Stomach (tissue), 8 donors: ENCODE measurements at regions not wholly inside any gene's neighbourhood (a gene's known extent, or its start where the extent isn't known, plus 50 kb on each side); places are given as distances from the start of the nearest gene placed in this dataset.

Experiments used
- DNase-seq, 2 donors: peaks; one replicate each; pipeline versions ENCODE4 v3.0.0 to v3.0.0-alpha.2; 2013 to 2019
- H3K27ac ChIP-seq, 5 donors: fragments of 200-600 bp in 4 of 5; sonication (generic) in 4 of 5; one replicate each; pipeline ENCODE4 v1.5.1; 2013 to 2019; ENCODE audit warnings: mild to moderate bottlenecking in 1 of 5, moderate library complexity in 1 of 5
- H3K27me3 ChIP-seq, 3 donors: fragments of 200-600 bp; sonication (generic); one replicate each; pipeline ENCODE4 v1.5.1; 2017 to 2019; ENCODE audit warnings: mixed run types in 1 of 3
- H3K36me3 ChIP-seq, 4 donors: fragments of 200-600 bp; sonication (generic); 1 replicate in 3 of 4; 2 replicates in 1 of 4; pipeline ENCODE4 v1.5.1; 2016 to 2019
- H3K4me1 ChIP-seq, 4 donors: fragments of 200-600 bp; sonication (generic); one replicate each; pipeline ENCODE4 v1.5.1; 2016 to 2019
- H3K4me3 ChIP-seq, 4 donors: fragments of 200-600 bp; sonication (generic) in 3 of 4; one replicate each; pipeline ENCODE4 v1.5.1; 2016 to 2019; ENCODE audit warnings: mild to moderate bottlenecking in 1 of 4
- H3K9me3 ChIP-seq, 4 donors: fragments of 200-600 bp; sonication (generic); one replicate each; pipeline ENCODE4 v1.5.1; 2016 to 2019
- EP300 ChIP-seq: sonication (generic); formaldehyde crosslinking; IDR thresholded peaks from one replicate; pipeline ENCODE4 v1.6.1; 2017; ENCODE audit warnings: antibody characterized with exemption
- POLR2A ChIP-seq, 4 donors: fragments of 450-650 bp; IDR thresholded peaks; one replicate each; pipeline ENCODE4 v1.6.1; 2016; ENCODE audit warnings: antibody characterized with exemption in 4 of 4, control low read depth in 2 of 4, mild to moderate bottlenecking in 1 of 4, moderate library complexity in 1 of 4
- POLR2AphosphoS5 ChIP-seq, 3 donors: sonication (generic); formaldehyde crosslinking; IDR thresholded peaks; one replicate each; pipeline ENCODE4 v1.6.1; 2016; ENCODE audit warnings: antibody characterized with exemption in 3 of 3
- WGBS, 5 donors: extraction: QIAGEN DNeasy Blood & Tissue Kit in 3 of 5; methylation state at CpG; one replicate each; pipeline versions ENCODE4 v1.1.5 to v1.1.7; 2013 to 2018; 5-methylcytosine and 5-hydroxymethylcytosine counted together
- intact Hi-C: fragments of 100-400 bp; cut with DNase I; formaldehyde crosslinking; loops from one replicate; pipeline ENCODE4 v1.15.1; 2023; ENCODE audit warnings: low total_unique reads
- TF ChIP-seq, protein P1 (sequence below), 7 experiments: fragments of 450-650 bp in 4 of 7; fragments of 200-600 bp in 3 of 7; sonication (generic) in 3 of 7; IDR thresholded peaks; one replicate each; pipeline ENCODE4 v1.5.1; 2016 to 2019; ENCODE audit warnings: antibody characterized with exemption in 7 of 7, control low read depth in 2 of 7, mild to moderate bottlenecking in 1 of 7
- donor health status: healthy with polysubstance abuse.
- donor health status: Bipolar disorder and iron deficiency.
- donor health status: healthy.

DNA sequence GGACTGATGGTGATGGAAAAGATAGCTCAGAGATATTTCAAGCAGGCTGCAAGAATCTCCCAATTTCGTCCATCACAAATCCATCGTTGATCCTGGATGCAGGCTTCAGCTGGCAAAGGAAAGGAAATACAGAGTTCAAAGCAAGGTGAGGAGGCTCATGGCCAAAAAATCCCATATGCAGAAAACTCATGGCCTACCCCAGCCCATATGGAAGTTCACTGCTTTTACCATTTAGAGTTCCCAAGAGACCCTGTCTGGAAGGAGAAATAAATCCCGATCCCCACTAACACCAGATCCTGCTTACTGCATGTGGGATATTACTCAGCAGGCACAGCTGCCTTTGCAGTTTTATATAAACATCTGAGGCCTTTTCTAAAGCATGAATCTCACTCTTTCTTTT, 412.9 kb upstream of the SPRY2 start:
- TF ChIP-seq EP300 (no peak), POLR2AphosphoS5 (IDR thresholded peaks at IDR 0.05) (no peak), POLR2A (IDR thresholded peaks at IDR 0.05) (no peak)
- TF ChIP-seq, protein P1, sequence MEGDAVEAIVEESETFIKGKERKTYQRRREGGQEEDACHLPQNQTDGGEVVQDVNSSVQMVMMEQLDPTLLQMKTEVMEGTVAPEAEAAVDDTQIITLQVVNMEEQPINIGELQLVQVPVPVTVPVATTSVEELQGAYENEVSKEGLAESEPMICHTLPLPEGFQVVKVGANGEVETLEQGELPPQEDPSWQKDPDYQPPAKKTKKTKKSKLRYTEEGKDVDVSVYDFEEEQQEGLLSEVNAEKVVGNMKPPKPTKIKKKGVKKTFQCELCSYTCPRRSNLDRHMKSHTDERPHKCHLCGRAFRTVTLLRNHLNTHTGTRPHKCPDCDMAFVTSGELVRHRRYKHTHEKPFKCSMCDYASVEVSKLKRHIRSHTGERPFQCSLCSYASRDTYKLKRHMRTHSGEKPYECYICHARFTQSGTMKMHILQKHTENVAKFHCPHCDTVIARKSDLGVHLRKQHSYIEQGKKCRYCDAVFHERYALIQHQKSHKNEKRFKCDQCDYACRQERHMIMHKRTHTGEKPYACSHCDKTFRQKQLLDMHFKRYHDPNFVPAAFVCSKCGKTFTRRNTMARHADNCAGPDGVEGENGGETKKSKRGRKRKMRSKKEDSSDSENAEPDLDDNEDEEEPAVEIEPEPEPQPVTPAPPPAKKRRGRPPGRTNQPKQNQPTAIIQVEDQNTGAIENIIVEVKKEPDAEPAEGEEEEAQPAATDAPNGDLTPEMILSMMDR (IDR thresholded peaks at IDR 0.05): no peak
- Histone ChIP-seq H3K4me1 (no peaks in the 10 kb centered on the region), H3K4me3 (no peak overlapping the region), H3K27ac (no peak overlapping the region), H3K9me3 (no peaks in the 10 kb centered on the region), H3K36me3 (no peaks in the 10 kb centered on the region), H3K27me3 (no peaks in the 10 kb centered on the region)
- 55 to 74% (median 66%) methylated on average over 3 of the region's 3 CpGs for WGBS, 5 donors
- intact Hi-C loops: no loop called here
- peak in 1 of 2 donors; percentile 24 for DNase-seq

GRCh38 chr13:80751854-80752253, 410.9 kb upstream of the SPRY2 start:
- no peaks in the 10 kb centered on the region for H3K4me1 ChIP-seq
- no peak for DNase-seq
- H3K4me3 ChIP-seq: no peak overlapping the region
- no peaks in the 10 kb centered on the region for H3K9me3 ChIP-seq
- no peaks in the 10 kb centered on the region for H3K36me3 ChIP-seq
- no peak overlapping the region for H3K27ac ChIP-seq
- intact Hi-C loops: no loop called here
- TF ChIP-seq EP300: no peak
- no peak for TF ChIP-seq POLR2A (IDR thresholded peaks at IDR 0.05)
- TF ChIP-seq, protein P1 (IDR thresholded peaks at IDR 0.05): no peak
- no peak for TF ChIP-seq POLR2AphosphoS5 (IDR thresholded peaks at IDR 0.05)
- H3K27me3 ChIP-seq: no peaks in the 10 kb centered on the region
- WGBS, 5 donors: 79 to 96% (median 92%) methylated on average over 1 of the region's 1 CpG

- no peak for DNase-seq
- no peaks in the 10 kb centered on the region for H3K36me3 ChIP-seq
- H3K27me3 ChIP-seq: no peaks in the 10 kb centered on the region
- TF ChIP-seq, protein P1 (IDR thresholded peaks at IDR 0.05): no peak
- TF ChIP-seq POLR2AphosphoS5 (IDR thresholded peaks at IDR 0.05) (no peak), EP300 (no peak)
- intact Hi-C loops: no loop called here
- no peak overlapping the region for H3K27ac ChIP-seq
- WGBS, 5 donors: 60 to 85% (median 76%) methylated on average over 2 of the region's 2 CpGs
- H3K9me3 ChIP-seq: no peaks in the 10 kb centered on the region
- H3K4me3 ChIP-seq: no peak overlapping the region
- no peaks in the 10 kb centered on the region for H3K4me1 ChIP-seq
These were observed 403.4 kb upstream of the SPRY2 start for GRCh38 chr13:80744147-80744914.

DNA sequence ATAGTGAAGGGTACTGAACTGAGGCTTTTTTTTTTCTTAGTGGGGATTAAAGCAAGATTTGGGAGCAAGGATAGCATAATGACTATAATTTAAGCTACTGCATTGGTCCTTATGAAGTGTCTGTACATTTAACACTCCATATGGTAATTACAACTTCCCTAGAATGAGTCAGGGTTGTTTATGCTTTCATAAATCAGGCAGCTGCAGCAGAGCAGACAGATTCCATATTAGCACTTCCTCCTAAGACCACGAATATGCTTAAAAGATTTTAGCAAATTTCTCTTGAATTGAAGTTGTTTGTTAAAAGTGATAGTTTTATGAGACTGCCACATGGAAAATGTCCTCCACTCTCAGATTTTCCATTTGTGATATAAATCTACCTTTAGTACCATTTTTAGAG, 401.1 kb upstream of the SPRY2 start:
- Histone ChIP-seq H3K9me3 (peaks cover 0 to 11% (median 0%) of the 10 kb centered on the region in 4 donors), H3K4me3 (no peak overlapping the region), H3K27ac (no peak overlapping the region), H3K36me3 (no peaks in the 10 kb centered on the region), H3K27me3 (no peaks in the 10 kb centered on the region), H3K4me1 (no peaks in the 10 kb centered on the region)
- no peak for DNase-seq
- TF ChIP-seq, protein P1 (IDR thresholded peaks at IDR 0.05): no peak
- no peak for TF ChIP-seq POLR2A (IDR thresholded peaks at IDR 0.05)
- TF ChIP-seq POLR2AphosphoS5 (IDR thresholded peaks at IDR 0.05): no peak
- TF ChIP-seq EP300: no peak
- 46 to 64% (median 56%) methylated on average over 1 of the region's 1 CpG for WGBS, 5 donors
- intact Hi-C loops: no loop called here
